Caco-2 (cell line): ENCODE measurements at regions not wholly inside any gene's neighbourhood (a gene's known extent, or its start where the extent isn't known, plus 50 kb on each side); places are given as distances from the start of the nearest gene placed in this dataset.

Source experiments
- BruUV-seq: library from RNA; stranded (reverse); fragments of 400-500 nt; replicated peaks from 2 replicates; lab custom pipeline; 2021; lab: Mats Ljungman, UMichigan
- CTCF ChIA-PET: fragments of 300-600 bp; sonication (Branson Sonifier 250); formaldehyde crosslinking; loops from one replicate; lab custom pipeline; 2022; ENCODE audit warnings: antibody characterized with exemption; lab: Charles Lee
- POLR2A ChIA-PET: fragments of 300-600 bp; sonication (Branson Sonifier 250); formaldehyde crosslinking; loops from one replicate; lab custom pipeline; 2022; ENCODE audit warnings: antibody characterized with exemption; lab: Charles Lee
- DNase-seq, 2 experiments: peaks; one replicate each; pipeline versions ENCODE4 v3.0.0 to v3.0.0-alpha.2; 2020 to 2022
- H3K27me3 ChIP-seq: replicated peaks from 2 replicates; pipeline ENCODE4 v1.6.0; 2011; ENCODE audit warnings: low read length; ENCODE audit not compliant: control insufficient read depth, insufficient read depth
- H3K36me3 ChIP-seq: 2 replicates; pipeline ENCODE4 v1.5.1; 2011; ENCODE audit warnings: low read length; ENCODE audit not compliant: control insufficient read depth, insufficient read depth
- H3K4me1 ChIP-seq: fragments of 250-450 bp; sonication (Bioruptor Pico); 2 replicates; pipeline ENCODE4 v1.5.1; 2020; ENCODE audit warnings: mild to moderate bottlenecking
- H3K4me3 ChIP-seq: 2 replicates; pipeline ENCODE4 v1.5.1; 2011; ENCODE audit warnings: low read depth, mild to moderate bottlenecking, control low read depth, low read length
- H3K9me3 ChIP-seq: fragments of 250-450 bp; sonication (Bioruptor Pico); 2 replicates; pipeline ENCODE4 v1.5.1; 2020; ENCODE audit warnings: mild to moderate bottlenecking, moderate library complexity
- H3K27ac Mint-ChIP-seq: one replicate; pipeline ENCODE4 v1.8.0; 2022; ENCODE audit warnings: mixed read lengths; ENCODE audit not compliant: unreplicated experiment
- H3K27me3 Mint-ChIP-seq: one replicate; pipeline ENCODE4 v1.8.0; 2022; ENCODE audit warnings: mixed read lengths; ENCODE audit not compliant: insufficient read depth, unreplicated experiment
- H3K36me3 Mint-ChIP-seq: one replicate; pipeline ENCODE4 v1.8.0; 2022; ENCODE audit warnings: mild to moderate bottlenecking, mixed read lengths; ENCODE audit not compliant: insufficient read depth, unreplicated experiment
- H3K4me1 Mint-ChIP-seq: one replicate; pipeline ENCODE4 v1.8.0; 2022; ENCODE audit warnings: low read depth, mixed read lengths; ENCODE audit not compliant: unreplicated experiment
- H3K4me3 Mint-ChIP-seq: one replicate; pipeline ENCODE4 v1.8.0; 2022; ENCODE audit warnings: mild to moderate bottlenecking, moderate library complexity, mixed read lengths; ENCODE audit not compliant: unreplicated experiment
- H3K9me3 Mint-ChIP-seq: one replicate; pipeline ENCODE4 v1.8.0; 2022; ENCODE audit warnings: mixed read lengths; ENCODE audit not compliant: unreplicated experiment
- CTCF ChIP-seq, 2 experiments: fragments of 200-600 bp in 1 of 2; IDR thresholded peaks; 1 replicate in 1 of 2; 2 replicates in 1 of 2; pipeline versions ENCODE4 v1.5.1 to v1.8.0; 2011 to 2022; ENCODE audit warnings: antibody characterized with exemption in 1 of 2, control low read depth in 1 of 2, inconsistent platforms in 1 of 2, low read depth in 1 of 2, low read length in 1 of 2, mild to moderate bottlenecking in 1 of 2, moderate library complexity in 1 of 2; ENCODE audit not compliant: insufficient read depth in 1 of 2, severe bottlenecking in 1 of 2, unreplicated experiment in 1 of 2
- intact Hi-C: fragments of 100-400 bp; cut with micrococcal nuclease; formaldehyde crosslinking; loops from one replicate; pipeline ENCODE4 v1.10.0; 2022; ENCODE audit not compliant: unreplicated experiment

- no TSS peak for BruUV-seq
- H3K27me3 ChIP-seq = no peaks in the 10 kb centered on the region
- no peaks in the 10 kb centered on the region for H3K36me3 ChIP-seq
- H3K27me3 Mint-ChIP-seq = no peaks in the 10 kb centered on the region
- no peak for DNase-seq
- no peaks in the 10 kb centered on the region for H3K9me3 Mint-ChIP-seq
- TF ChIP-seq CTCF (IDR thresholded peaks at IDR 0.05; ENCODE audit: insufficient read depth in 1 of 2, low read depth in 1 of 2, low read length in 1 of 2, severe bottlenecking in 1 of 2, unreplicated experiment in 1 of 2) = no peak
- no peaks in the 10 kb centered on the region for H3K36me3 Mint-ChIP-seq
- no peaks in the 10 kb centered on the region for H3K4me1 Mint-ChIP-seq
- no peak overlapping the region for H3K4me3 Mint-ChIP-seq
- H3K9me3 ChIP-seq = no peaks in the 10 kb centered on the region
- ChIA-PET POLR2A (no interaction called here), CTCF (no interaction called here)
- H3K4me3 ChIP-seq = no peak overlapping the region
- no peak overlapping the region for H3K27ac Mint-ChIP-seq
- no peaks in the 10 kb centered on the region for H3K4me1 ChIP-seq
- intact Hi-C loops = no loop called here
Observed at GRCh38 chr18:73214970-73215369, 347.2 kb upstream of the NETO1 start.

DNA sequence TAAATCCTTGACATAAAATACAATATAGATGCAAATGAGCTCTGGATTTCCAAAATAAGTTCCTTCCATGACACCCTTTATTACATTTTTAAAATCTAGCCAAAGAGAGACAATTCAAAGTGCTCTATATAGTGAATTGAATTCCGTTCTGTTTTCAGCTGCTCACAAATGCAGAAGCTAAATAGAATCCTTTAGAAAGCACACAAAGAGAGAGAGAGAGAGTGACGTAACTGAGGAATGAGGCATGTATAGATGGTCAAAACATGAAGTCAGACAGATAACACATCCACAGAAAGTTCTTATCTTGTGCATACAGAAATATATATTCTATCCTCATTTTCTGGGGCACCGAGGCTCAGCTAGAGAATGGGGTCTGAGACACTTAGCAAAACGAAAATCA lies 344.7 kb upstream of the NETO1 start:
- H3K36me3 Mint-ChIP-seq = no peaks in the 10 kb centered on the region
- H3K4me1 Mint-ChIP-seq = no peaks in the 10 kb centered on the region
- TF ChIP-seq CTCF (IDR thresholded peaks at IDR 0.05; ENCODE audit: insufficient read depth in 1 of 2, low read depth in 1 of 2, low read length in 1 of 2, severe bottlenecking in 1 of 2, unreplicated experiment in 1 of 2) = no peak
- no peak overlapping the region for H3K4me3 ChIP-seq
- CTCF ChIA-PET = no interaction called here
- H3K36me3 ChIP-seq = no peaks in the 10 kb centered on the region
- no peak overlapping the region for H3K4me3 Mint-ChIP-seq
- intact Hi-C loops = no loop called here
- no peak overlapping the region for H3K27ac Mint-ChIP-seq
- no peaks in the 10 kb centered on the region for H3K9me3 ChIP-seq
- POLR2A ChIA-PET = no interaction called here
- H3K4me1 ChIP-seq = no peaks in the 10 kb centered on the region
- H3K9me3 Mint-ChIP-seq = no peaks in the 10 kb centered on the region
- no peaks in the 10 kb centered on the region for H3K27me3 ChIP-seq
- no TSS peak for BruUV-seq
- no peaks in the 10 kb centered on the region for H3K27me3 Mint-ChIP-seq
- DNase-seq = no peak

DNA sequence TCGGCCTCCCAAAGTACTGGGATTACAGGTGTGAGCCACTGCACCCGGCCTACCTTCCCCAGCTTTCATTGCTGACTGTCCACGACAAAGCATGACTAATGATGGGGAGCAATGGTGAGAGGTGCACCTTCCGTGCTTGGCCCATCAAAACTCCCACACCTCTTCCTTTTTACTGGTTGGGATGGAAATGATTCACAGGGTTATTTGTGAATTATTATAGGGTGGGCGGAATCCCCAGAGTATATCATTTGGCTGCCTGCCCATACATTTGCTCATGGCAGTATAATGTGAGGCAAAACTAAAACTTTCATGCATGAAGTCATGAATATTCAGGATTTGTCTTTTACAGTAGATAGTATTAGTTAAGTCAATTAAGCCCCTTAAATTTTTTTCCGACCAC lies 334.2 kb upstream of the NETO1 start:
- Histone ChIP-seq H3K4me1 (no peaks in the 10 kb centered on the region), H3K27me3 (no peaks in the 10 kb centered on the region), H3K9me3 (no peaks in the 10 kb centered on the region), H3K4me3 (no peak overlapping the region), H3K36me3 (no peaks in the 10 kb centered on the region)
- ChIA-PET POLR2A (no interaction called here), CTCF (no interaction called here)
- no peak for DNase-seq
- no peaks in the 10 kb centered on the region for H3K9me3 Mint-ChIP-seq
- no peak overlapping the region for H3K27ac Mint-ChIP-seq
- TF ChIP-seq CTCF (IDR thresholded peaks at IDR 0.05; ENCODE audit: insufficient read depth in 1 of 2, low read depth in 1 of 2, low read length in 1 of 2, severe bottlenecking in 1 of 2, unreplicated experiment in 1 of 2) = no peak
- H3K27me3 Mint-ChIP-seq = no peaks in the 10 kb centered on the region
- BruUV-seq = no TSS peak
- intact Hi-C loops = no loop called here
- H3K4me1 Mint-ChIP-seq = no peaks in the 10 kb centered on the region
- no peaks in the 10 kb centered on the region for H3K36me3 Mint-ChIP-seq
- no peak overlapping the region for H3K4me3 Mint-ChIP-seq
